ENCODE measurements at regions not wholly inside any gene's neighbourhood (a gene's known extent, or its start where the extent isn't known, plus 50 kb on each side); places are given as distances from the start of the nearest gene placed in this dataset.

DNA sequence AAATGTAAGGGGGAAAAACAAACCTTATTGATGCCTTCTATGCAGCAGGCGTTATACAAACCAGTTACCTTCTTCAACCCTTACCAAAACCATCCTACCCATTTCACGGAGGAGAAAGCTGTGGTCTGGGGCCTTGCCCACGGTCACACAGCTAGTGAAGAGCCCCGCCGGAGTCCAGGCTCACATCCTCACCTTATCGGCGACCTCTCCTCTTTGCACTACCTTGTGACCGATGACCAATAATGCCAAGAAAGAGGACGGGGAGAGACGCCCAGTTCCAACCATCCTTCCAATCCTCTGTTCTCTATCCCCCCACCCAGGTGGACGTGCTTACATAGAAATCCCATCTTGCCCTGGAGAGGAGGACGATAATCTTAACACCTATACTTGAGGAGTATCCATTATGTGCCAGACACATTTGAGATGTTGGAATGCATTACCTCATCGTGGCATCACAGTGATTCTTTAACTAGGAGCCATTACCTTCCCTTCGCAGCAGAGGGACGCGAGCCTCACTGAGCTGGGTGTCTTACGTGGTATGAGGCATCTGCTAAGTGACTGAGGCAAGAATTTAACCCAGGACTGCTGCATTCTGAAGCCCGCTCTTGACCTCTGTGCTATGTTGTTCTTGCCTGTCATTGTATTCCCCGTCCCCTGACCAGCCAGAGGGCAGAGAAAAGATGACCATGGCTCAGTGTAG, 253.7 kb upstream of the B3GAT1 start:
- Histone ChIP-seq H3K27ac (ENCODE audit: low read depth, low read length) (no peak overlapping the region), H2AFZ (ENCODE audit: low read length) (no peak overlapping the region), H3K36me3 (ENCODE audit: control insufficient read depth in 2 of 4, insufficient read depth in 4 of 4, low read length in 3 of 4) (no peaks in the 10 kb centered on the region), H3K18ac (ENCODE audit: extremely low read depth, low read length) (no peak overlapping the region), H3K23ac (ENCODE audit: insufficient read length) (no peak overlapping the region), H3K4ac (replicated peaks; ENCODE audit: insufficient read length, low read depth, low read length) (no peak overlapping the region), H2BK5ac (ENCODE audit: low read depth, low read length) (no peak overlapping the region), H4K20me1 (replicated peaks in 1 of 2; ENCODE audit: control insufficient read depth in 1 of 2, insufficient read depth in 2 of 2, low read length in 2 of 2) (no peaks in the 10 kb centered on the region), H3K14ac (ENCODE audit: insufficient read length) (no peak overlapping the region), H2BK12ac (ENCODE audit: low read depth, low read length) (no peak overlapping the region), H3K9me3 (ENCODE audit: insufficient read depth in 2 of 2, low read depth in 1 of 2, low read length in 1 of 2) (peaks cover 5 to 14% of the 10 kb centered on the region in 2 experiments; a peak in 1 of 4 replicates), H2BK20ac (ENCODE audit: low read length) (no peak overlapping the region), H2BK120ac (replicated peaks; ENCODE audit: low read depth, low read length) (no peak overlapping the region), H2BK15ac (ENCODE audit: low read length) (no peak overlapping the region), H3K79me2 (ENCODE audit: control insufficient read depth in 1 of 2, insufficient read depth in 2 of 2, low read length in 2 of 2) (no peaks in the 10 kb centered on the region), H3K23me2 (ENCODE audit: low read depth, low read length) (no peaks in the 10 kb centered on the region), H3K4me3 (ENCODE audit: extremely low read depth in 1 of 4, insufficient read depth in 2 of 4, low read depth in 3 of 4, low read length in 4 of 4) (no peak overlapping the region), H3K56ac (replicated peaks; ENCODE audit: insufficient read length, low read depth, low read length) (no peak overlapping the region), H3K79me1 (ENCODE audit: low read depth, low read length) (no peaks in the 10 kb centered on the region), H4K8ac (ENCODE audit: extremely low read depth, insufficient read depth, low read length) (no peak overlapping the region), H3K27me3 (replicated peaks in 1 of 4; ENCODE audit: control insufficient read depth in 3 of 4, extremely low read depth in 1 of 4, insufficient read depth in 3 of 4, low read length in 3 of 4) (no peaks in the 10 kb centered on the region), H3K4me2 (ENCODE audit: insufficient read depth in 1 of 2, low read depth in 2 of 2, low read length in 2 of 2) (no peak overlapping the region), H3K9ac (replicated peaks in 1 of 4; ENCODE audit: extremely low read depth in 1 of 4, low read depth in 3 of 4, low read length in 3 of 4) (no peak overlapping the region), H3K4me1 (replicated peaks in 1 of 4; ENCODE audit: control insufficient read depth in 3 of 4, insufficient read depth in 4 of 4, low read length in 3 of 4) (peaks cover 0 to 3% (median 0%) of the 10 kb centered on the region in 4 experiments; a peak in 2 of 7 replicates), H4K91ac (replicated peaks; ENCODE audit: insufficient read length, low read length) (no peak overlapping the region), H4K5ac (ENCODE audit: insufficient read length, low read depth, low read length) (no peak overlapping the region), H2AK5ac (ENCODE audit: low read depth, low read length) (no peak overlapping the region)
- ChIA-PET CTCF (ENCODE audit: partially characterized antibody) (interaction anchor here (0.9 to 1.7 kb wide), 4 partner anchors 12 to 149 kb away, joined by 3 to 4 read pairs (median 3); no protein-coding TSS in a partner anchor), POLR2A (ENCODE audit: partially characterized antibody) (no interaction called here)
- peak in 1 of 2 experiments; percentile 8; a peak in 1 of 4 replicates for TF ChIP-seq RAD21 (IDR thresholded peaks at IDR 0.05 in 1 of 2, conservative IDR thresholded peaks at IDR 0.05 in 1 of 2; ENCODE audit: low read depth in 2 of 2, low read length in 2 of 2)
- no peak for TF ChIP-seq EP300 (IDR thresholded peaks at IDR 0.05; ENCODE audit: borderline replicate concordance in 1 of 2, low read depth in 2 of 2, low read length in 2 of 2)
- DNase-seq (ENCODE audit: low read depth in 1 of 2, low spot score in 2 of 2) (peak in 1 of 2 experiments; percentile 29), FAIRE-seq (no peak)
- 86% methylated on average over 19 of the region's 19 CpGs; no CpG with 5 or more reads in 1 of the 2 experiments for WGBS, 2 experiments (ENCODE audit: extremely low coverage in 1 of 2, insufficient coverage in 1 of 2, insufficient read length in 1 of 2, insufficient replicate concordance in 2 of 2, low coverage in 1 of 2, low lambda C conversion rate in 2 of 2, missing lambda C conversion rate in 1 of 2)
